Testis (tissue), 2 donors: ENCODE measurements at regions not wholly inside any gene's neighbourhood (a gene's known extent, or its start where the extent isn't known, plus 50 kb on each side); places are given as distances from the start of the nearest gene placed in this dataset.

Experiments used
- POLR2A ChIP-seq: fragments of 450-650 bp; IDR thresholded peaks from one replicate; pipeline ENCODE4 v1.6.1; 2017; ENCODE audit warnings: antibody characterized with exemption, mild to moderate bottlenecking, moderate library complexity
- TF ChIP-seq, protein P1 (sequence below), 3 experiments: fragments of 450-650 bp in 2 of 3; fragments of 200-600 bp in 1 of 3; sonication (generic) in 1 of 3; IDR thresholded peaks; one replicate each; pipeline ENCODE4 v1.5.1; 2016 to 2019; ENCODE audit warnings: antibody characterized with exemption in 3 of 3, mild to moderate bottlenecking in 2 of 3, moderate library complexity in 1 of 3

GRCh38 chr1:34701326-34702060, 53.4 kb upstream of the GJB5 start:
- TF ChIP-seq, protein P1, sequence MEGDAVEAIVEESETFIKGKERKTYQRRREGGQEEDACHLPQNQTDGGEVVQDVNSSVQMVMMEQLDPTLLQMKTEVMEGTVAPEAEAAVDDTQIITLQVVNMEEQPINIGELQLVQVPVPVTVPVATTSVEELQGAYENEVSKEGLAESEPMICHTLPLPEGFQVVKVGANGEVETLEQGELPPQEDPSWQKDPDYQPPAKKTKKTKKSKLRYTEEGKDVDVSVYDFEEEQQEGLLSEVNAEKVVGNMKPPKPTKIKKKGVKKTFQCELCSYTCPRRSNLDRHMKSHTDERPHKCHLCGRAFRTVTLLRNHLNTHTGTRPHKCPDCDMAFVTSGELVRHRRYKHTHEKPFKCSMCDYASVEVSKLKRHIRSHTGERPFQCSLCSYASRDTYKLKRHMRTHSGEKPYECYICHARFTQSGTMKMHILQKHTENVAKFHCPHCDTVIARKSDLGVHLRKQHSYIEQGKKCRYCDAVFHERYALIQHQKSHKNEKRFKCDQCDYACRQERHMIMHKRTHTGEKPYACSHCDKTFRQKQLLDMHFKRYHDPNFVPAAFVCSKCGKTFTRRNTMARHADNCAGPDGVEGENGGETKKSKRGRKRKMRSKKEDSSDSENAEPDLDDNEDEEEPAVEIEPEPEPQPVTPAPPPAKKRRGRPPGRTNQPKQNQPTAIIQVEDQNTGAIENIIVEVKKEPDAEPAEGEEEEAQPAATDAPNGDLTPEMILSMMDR (IDR thresholded peaks at IDR 0.05): no peak
- TF ChIP-seq POLR2A: no peak
